GM18907 (cell line): ENCODE measurements at regions not wholly inside any gene's neighbourhood (a gene's known extent, or its start where the extent isn't known, plus 50 kb on each side); places are given as distances from the start of the nearest gene placed in this dataset.
A peak's percentile ranks its signal among the peaks of the same experiment; 100 is the strongest.

Experiments used
- ATAC-seq: cut with Tn5 transposase; IDR thresholded peaks from one replicate; pipeline ENCODE4 v1.9.1; 2021; ENCODE audit warnings: mild to moderate bottlenecking, moderate library complexity; ENCODE audit not compliant: unreplicated experiment

DNA sequence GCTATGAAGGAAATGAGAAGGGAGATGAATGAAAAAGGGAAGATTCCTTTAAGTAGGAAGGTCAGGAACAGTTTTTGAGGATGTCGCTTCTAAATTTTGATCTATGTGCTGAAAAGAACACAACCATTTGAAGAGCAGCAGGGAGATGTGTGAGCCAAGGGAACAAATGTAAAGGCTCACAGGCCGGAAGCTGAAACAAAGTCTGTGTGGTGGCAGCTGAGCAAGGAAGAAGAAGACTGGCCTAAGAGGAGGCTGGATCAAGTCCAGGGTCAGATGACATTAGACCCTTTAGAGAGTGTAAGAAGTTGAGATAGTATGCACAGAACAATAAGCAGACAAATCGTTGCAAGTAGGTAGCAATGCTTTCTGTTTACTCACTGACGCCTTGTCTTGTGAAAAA, 1631.4 kb upstream of the TENM4 start:
- no peak for ATAC-seq

DNA sequence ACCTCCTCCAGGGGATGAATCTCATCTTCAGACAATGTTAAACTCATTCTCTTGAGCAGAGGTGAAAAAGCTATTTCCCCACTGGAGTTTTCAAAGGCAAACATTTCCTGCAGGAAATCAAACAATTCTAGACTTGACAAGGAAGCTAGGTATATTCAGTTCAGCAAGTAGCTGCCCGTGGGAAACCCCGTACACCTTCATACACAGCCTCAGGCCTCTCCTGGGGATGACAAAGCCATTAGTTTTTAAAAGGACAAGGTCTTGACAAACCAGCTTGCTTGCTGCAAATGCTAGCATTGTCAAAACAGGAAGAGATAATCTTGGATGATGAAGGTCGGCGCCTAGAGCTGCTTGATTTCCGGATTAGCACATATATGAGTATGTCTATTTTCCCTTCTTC, 1630.8 kb upstream of the TENM4 start:
- ATAC-seq: no peak

DNA sequence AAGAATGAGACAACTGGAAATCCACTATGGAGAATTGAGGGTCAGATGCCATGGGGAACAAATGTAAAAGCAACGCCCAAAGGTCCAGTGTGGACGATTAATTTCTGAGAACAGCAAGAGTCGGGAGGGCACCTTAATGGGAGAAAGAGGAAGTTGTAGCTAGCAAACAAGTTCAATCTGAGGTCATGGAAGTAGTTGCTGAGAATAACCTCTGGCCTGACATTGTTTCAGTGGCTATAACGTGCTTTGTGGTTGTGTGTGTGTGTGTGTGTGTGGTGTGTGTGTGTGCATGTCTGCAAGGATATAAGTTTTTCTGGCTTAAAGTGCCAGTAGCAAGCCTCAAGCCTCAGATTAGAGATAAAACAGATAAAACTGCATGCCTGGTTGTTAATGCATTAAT, 1630.1 kb upstream of the TENM4 start:
- ATAC-seq: peak; percentile 80

DNA sequence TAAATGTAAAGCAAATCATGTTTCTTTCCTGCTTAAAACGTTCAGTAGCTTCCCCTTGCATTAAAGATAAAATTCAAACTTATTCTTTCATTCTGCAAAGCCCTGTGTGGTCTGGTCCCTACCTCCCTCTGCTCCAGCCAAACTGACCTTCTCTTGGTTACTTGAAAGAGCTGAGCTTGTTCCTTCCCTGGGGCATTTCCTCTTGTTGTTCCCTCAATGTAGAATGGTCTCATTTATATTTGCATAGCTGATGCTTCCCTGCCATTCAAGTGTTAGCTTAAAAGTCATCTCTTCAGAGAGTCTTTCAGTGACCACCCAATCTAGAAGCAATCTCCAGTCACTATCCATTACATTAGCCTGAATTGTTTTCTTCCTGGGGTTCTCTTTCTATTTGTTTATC, 1618.5 kb upstream of the TENM4 start:
- no peak for ATAC-seq

DNA sequence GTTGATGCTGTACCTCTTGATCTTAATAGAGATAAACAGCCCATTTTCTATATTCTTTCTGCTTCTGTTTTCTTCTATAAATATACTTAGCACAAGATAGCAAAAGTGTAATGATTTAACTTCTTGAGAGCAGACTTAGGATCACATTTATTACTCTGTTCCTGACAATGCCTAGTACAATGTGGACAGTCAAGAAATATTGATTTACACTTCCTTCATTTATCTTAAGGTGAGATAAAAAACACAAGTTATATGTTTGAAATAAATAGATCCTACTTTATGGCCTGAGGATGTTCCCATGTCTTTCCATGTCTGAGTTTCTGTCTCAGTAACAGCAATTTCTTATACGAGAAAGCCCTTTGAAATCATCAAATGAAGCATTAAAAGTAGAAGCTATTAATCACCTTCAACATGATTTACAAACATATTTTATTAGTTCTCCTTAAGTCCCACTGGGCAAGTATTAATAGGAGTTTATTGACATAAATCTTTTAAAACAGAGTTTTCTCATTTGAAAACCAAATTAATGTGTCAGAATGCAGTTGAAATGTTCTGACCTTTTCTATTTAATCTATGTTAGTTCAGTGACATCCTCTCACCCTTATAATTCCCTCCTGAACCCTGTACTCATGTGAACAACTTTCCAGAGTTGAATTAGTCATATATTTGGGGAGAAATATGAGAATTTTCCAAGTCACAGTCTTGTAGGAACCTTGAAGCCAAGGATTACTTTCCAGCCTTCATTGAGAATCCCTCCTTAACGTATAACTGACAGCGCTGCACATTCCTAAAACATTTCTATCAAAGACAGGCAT, 1611.7 kb upstream of the TENM4 start:
- no peak for ATAC-seq

DNA sequence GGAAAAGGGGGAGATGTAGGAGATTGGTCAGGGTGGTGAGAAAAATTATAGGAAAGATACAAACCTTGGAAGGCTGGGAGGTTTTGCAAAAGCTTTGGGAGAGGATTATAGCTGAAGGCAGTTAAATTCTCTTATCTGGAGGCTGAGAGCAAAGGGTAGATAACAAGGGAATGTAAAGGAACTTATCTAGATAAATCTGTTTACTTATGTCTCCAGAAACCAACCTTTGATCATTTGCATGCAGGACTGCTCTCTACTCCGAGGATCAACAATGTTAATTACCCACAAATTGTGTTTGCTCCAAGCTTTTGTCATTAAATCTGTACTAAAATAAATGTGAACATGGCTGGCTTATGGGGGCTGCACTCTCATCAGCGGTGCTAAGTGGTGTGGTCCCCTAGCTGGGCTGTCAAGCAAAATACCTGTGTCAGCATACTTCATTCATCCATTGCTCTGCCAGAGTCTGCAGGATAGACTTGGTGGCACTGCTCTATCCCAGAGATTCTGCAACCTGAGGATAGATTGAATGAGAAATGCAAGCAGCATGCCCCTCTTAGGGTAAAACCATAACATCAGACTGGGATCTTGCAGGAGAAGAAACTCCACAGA, 1599.2 kb upstream of the TENM4 start:
- no peak for ATAC-seq

DNA sequence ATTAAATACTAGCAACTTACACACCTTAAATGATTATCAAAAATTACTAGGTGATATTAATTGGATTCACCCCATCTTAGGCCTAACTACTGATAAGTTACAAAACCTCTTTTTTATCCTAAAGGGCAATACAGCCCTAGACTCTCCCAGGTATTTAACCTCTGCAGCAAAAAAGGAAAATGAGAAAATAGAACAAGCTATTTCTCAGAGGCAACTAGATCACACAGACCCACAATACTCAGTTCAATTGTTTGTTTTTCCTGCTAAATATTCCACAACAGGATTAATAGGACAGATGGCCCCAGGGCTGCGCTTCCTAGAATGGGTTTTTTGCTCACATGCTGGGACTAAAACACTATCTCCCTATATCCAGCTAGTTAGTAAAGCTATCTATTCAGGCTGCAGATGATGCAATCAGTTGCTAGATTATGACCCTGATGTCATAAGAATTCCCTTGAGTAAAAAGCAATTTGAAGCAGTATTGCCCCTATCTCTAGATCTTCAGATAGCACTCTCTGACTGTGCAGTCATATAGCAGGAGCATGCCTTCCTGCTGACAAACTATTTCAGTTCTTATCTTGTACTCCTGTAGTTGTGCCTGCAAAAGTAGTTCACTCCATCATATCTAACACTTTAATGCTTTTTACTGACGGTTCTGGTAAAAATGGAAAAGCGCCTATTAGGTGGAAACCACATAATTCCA, 1595.5 kb upstream of the TENM4 start:
- no peak for ATAC-seq

DNA sequence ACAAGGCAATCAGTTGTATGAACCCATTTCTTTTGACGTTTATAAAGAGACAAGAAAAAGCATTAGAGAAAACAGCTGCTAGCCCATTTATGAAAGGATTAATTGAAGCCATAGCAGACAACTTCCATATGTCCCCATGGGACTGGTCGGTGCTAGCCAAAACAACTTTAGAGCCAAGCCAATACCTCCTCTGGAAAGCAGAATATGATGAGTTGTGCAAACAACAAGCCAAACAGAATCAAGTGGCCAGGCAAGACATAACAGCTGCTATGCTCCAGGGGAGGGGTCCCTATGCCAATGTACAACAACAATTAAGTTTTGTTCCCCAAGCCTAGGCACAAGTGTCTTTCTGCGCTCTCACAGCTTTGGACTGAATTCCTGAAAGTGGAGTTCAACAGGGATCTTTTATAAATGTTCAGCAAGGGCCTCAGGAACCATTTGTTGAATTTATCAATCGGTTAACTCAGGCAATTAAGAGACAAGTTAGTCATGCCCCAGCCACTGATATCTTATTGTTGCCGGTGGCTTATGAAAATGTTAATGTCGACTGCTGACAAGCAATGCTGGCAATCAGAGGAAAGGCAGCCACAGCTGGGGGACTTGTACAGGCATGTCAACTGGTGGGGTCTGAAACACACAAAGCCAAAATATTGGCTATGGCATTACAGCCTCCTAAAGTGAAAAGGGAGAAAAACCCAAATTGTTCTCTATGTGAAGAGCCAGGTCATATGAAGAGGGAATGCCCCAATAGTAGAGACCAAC, 1593.1 kb upstream of the TENM4 start:
- no peak for ATAC-seq

DNA sequence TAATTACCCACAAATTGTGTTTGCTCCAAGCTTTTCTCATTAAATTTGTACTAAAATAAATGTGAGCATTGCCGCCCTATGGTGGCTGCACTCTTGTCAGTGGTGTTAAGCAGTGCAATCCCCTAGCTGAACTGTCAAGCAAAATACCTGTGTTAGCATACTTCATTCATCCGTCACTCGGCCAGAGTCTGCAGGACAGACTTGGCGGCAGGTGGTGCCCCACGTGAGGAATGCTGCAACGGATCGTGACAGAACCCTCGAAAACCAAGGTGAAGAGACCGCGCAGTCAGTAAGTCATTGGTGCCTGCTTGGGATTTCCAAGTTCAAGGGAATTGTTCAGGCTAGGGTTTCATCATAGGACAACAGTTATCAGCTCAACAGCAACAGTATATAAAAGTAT, 1592.1 kb upstream of the TENM4 start:
- no peak for ATAC-seq

DNA sequence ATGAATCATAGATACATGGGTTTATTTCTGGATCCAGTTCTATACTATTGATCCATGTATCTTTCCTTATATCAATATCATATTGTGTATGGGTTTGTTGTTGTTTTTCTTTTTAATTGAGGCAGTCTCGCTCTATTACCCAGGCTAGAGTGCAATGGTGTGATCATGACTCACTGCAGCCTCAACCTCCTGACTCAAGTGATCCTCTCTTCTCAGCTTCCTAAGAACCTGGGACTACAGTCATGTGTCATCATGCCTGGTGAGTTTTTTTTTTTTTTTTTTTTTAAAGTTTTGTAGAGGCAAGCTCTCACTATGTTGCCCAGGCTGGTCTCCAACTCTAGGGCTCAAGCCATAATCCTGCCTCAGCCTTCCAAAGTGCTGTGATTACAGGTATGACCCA, 1589.4 kb upstream of the TENM4 start:
- ATAC-seq: no peak

DNA sequence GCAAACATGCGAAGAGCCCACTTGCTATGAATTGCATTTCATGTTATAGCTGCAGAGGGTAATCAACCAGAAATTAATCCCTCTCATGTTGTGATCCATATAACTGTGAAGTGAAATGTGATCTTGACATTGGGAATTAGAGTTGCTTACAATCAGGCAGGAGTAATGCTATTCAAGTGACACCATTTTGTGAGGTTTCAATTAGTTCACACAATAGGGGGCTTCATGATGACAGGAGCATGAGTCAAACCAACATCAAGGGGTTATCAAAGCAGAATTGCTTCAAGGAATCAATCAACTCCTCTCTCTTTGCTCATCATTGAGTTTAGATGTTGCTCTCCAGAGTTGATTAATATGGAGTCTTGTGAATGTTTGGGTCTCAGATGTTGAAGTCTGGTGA, 1585.2 kb upstream of the TENM4 start:
- no peak for ATAC-seq

DNA sequence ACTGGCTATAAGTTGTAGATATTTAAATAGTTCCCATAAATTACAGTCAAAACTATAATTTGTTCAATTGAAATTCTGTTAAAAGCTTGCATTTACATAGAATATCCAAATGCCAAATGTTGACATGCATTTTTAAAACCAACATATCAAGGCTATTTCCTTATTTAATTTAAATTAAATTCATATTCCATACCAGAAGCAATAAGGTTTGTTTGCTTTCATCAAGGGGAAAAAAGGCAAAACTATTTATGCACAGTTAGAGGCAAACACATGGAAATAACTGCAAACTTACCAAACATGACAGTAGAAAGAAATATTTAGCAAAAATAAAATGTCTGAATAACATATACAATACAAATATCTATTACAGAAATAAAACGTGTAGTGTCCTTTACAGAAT, 1581.2 kb upstream of the TENM4 start:
- no peak for ATAC-seq

DNA sequence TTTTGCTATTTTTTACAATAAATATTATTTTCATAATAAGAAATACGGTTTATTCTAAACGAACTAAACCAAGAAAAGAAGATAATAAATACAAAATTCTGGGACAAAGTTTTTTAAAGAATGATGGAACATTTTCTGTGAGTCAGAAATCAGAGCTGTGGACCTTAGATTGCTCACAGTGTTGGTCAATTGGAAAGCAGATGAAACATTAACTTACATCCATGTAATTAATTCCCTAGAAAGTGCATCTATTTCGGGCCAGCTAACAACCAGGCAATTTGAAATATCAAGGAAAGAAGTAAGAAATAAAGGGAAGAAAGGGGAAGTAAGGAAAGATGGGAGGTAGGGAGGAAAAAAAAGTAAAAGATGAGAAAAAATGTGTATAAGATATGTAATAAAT, 1569.8 kb upstream of the TENM4 start:
- ATAC-seq: no peak

DNA sequence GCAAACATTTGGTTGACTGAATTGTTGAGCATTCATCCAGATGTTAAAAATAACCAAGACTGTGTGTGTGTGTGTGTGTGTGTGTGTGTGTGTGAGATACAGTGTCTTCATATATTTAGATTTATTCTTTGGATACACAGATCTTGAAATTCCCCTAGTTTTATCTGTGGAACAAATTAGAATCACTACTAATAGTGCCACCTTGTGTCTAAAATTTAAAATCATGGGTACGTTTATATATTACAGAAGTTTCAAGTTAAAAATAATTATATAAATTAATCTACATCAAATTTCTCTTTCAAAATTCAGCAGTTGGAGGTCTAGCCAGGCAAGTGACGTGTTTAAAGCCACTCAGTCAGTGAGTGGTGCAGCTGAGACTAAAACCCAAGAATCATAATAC, 1566.2 kb upstream of the TENM4 start:
- no peak for ATAC-seq

DNA sequence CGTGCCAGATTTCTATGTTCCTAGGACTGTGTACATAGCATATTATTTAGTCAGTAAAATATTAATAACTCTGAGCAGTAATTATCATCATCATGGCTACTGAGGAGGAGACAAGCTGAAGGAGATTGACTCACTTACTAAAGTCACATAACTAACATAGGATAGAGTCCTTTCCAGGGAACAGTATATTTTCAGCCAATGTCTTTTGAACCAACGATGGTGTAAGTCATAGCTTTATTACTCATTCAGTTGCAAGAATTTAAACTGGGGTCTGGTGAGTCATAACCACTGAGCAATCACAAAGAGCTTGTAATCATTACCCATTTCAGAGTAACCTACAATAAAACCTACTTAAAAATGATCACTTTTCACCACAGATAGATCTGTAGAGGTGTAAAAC, 1564.8 kb upstream of the TENM4 start:
- ATAC-seq: peak; percentile 90

DNA sequence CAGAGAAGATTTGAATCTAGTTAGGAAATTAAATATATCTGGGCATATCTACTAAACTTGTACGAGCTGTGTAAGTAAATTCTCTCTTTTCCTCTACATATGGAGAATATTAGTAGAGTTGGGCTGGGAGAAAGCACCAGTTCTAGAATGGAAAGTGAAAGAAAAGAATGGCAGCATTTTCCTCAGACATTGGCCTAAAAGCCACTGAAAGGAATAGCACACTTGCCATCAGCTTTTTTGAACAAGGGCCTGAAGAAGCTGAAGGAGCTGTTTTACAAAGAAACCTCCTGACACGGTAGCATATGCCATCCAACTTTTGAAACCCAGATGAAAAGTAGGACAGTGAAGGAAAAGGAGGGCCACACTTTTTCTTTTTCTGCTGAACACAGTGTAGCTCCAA, 1563.7 kb upstream of the TENM4 start:
- ATAC-seq: no peak

DNA sequence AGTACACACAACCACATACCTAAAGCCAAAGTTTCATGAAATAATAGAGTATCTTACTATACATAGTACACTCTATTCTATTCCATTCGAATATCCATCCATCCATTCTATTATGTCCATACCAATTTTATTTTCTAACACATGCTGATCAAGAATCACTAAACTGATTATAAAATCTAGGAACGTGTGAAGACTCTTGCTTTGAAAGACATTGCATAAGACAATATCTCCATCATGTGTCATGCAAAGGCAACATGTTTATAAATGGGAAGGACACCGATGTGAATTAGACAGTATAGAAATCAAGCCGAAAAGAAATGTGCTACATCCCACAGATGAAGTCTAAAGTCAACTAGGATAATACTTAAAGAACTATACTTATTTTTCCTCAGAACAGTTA, 1561.5 kb upstream of the TENM4 start:
- no peak for ATAC-seq

DNA sequence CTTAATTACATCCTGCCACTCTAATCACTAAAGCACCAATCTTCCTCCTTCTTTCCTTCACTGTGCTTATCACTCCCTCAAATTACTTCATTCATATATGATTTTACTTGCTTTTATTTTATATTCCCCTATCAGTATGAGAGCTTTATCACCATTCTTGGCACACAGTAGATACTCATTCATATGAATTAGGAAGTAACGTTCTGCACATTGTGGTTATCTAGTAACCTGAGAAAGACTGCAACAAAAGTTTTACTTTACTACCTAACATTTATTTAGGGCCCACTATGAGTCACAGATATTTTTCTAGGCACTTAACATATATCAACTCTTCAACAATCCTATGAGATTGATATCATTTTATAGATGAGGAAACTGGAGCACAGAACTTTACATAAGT, 1559.9 kb upstream of the TENM4 start:
- no peak for ATAC-seq

DNA sequence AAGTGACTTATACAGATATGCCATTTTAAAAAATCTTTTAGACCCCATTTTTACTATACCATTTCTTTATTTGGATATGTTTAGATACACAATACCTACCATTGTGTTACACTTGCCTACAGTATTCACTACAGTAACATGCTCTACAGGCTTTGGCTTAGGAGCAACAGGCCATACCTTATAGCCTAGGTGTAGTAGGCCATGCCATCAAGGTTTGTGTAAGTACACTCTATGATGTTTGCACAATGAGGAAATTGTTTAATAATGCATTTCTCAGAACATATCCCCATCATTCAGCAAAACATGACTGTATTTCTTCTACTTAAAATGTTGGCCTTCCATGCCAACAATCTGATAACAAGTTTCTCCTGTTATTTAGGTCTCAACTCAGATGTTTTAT, 1559.5 kb upstream of the TENM4 start:
- ATAC-seq: no peak

DNA sequence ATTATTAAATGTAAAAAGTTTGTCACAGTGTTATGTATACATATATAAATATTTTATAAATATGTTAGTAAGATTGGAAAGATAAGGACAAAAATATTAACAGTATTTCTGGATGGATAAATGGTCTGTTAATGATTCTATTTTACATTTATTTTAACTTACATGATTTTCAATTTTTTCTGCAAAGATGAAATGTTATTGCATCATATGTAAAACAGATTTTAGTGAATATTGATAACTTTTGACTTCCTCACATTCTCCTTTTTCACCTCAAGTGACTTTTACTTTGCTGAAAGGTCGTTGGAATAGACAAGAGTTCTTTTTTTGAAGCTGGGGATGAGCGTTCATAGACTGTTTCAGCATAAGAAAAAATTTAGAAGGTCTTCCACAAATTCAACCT, 1554.7 kb upstream of the TENM4 start:
- ATAC-seq: no peak

DNA sequence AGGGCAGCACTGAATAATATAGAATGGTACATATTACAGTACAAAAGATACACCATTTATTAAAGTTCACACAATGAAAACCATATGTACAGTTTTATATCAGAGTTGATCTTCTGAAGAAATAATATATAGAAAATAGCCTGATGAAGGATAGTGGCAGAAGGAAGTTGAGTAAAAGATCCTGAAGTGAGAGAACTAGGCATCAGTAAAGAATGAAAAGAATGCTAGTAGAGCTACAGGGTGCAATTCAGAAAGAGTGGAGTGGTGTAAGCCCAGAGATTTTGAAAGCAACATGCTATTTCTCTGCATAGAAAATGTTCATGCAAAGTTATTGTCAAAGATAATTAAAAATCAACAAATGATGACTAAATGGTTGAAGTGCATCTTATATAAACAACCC, 1552.7 kb upstream of the TENM4 start:
- ATAC-seq: no peak

DNA sequence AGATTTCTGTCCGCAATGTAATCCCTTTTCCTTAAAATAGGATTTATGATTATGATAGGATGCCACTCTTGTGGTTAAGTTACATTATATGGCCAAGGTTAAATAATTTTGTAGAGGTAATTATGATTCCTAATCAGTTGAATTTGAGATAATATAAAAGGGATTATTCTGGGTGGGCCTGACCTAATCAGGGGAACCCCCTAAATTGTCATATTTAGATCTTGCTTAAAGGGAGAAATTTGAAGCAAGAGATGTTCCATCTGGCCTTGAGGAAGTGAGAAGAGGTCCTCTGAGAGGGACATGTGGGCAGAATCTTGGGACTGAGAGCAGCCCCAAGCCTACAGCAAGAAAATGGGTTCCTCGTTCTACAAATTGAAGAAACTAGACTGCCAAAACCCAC, 1550.1 kb upstream of the TENM4 start:
- ATAC-seq: no peak
